CD4-positive, alpha-beta T cell treated with Interleukin-1 beta for 1 hour (primary cell): ENCODE measurements at regions not wholly inside any gene's neighbourhood (a gene's known extent, or its start where the extent isn't known, plus 50 kb on each side); places are given as distances from the start of the nearest gene placed in this dataset.
"Not testable (repeated sequence)": the region's sequence is repeated elsewhere in the genome, so short reads cannot be mapped to it uniquely, and the experiment has no call there.

Experiments used
- DNase-seq, 2 donors: peaks; one replicate each; pipeline ENCODE4 v3.0.0-alpha.2; 2020 to 2022

GRCh38 chr7:97381815-97382554 is 264.5 kb downstream of the SDHAF3 start:
- no peak for DNase-seq

GRCh38 chr7:97390052-97390451 is 272.6 kb downstream of the SDHAF3 start:
- DNase-seq: no peak

- no peak for DNase-seq
Measured at GRCh38 chr7:97390915-97391593, 273.6 kb downstream of the SDHAF3 start.

GRCh38 chr7:97401398-97401797 is 283.9 kb downstream of the SDHAF3 start:
- DNase-seq: no peak

GRCh38 chr7:97405835-97406234 is 288.3 kb downstream of the SDHAF3 start:
- DNase-seq: no peak

- no peak for DNase-seq
Measured at GRCh38 chr7:97407106-97407505, 289.6 kb downstream of the SDHAF3 start.

- no peak for DNase-seq
Measured at GRCh38 chr7:97409346-97409745, 291.8 kb downstream of the SDHAF3 start.

- no peak for DNase-seq
Measured at GRCh38 chr7:97418312-97418711, 300.8 kb downstream of the SDHAF3 start.

GRCh38 chr7:97419898-97420297 is 302.4 kb downstream of the SDHAF3 start:
- DNase-seq: no peak

GRCh38 chr7:97421307-97421930 is 303.9 kb downstream of the SDHAF3 start:
- no peak for DNase-seq

GRCh38 chr7:97422046-97422445 is 304.5 kb downstream of the SDHAF3 start:
- no peak for DNase-seq

- no peak for DNase-seq
Measured at GRCh38 chr7:97430006-97430405, 301.9 kb upstream of the TAC1 start.

- no peak for DNase-seq
Measured at GRCh38 chr7:97439637-97440214, 292.2 kb upstream of the TAC1 start.

GRCh38 chr7:97446361-97446760 is 285.5 kb upstream of the TAC1 start:
- no peak for DNase-seq

GRCh38 chr7:97449448-97449847 is 282.4 kb upstream of the TAC1 start:
- not testable (repeated sequence) for DNase-seq

- DNase-seq: no peak
Measured at GRCh38 chr7:97450516-97450915, 281.4 kb upstream of the TAC1 start.

GRCh38 chr7:97454636-97455035 is 277.2 kb upstream of the TAC1 start:
- DNase-seq: no peak

GRCh38 chr7:97457054-97457453 is 274.8 kb upstream of the TAC1 start:
- DNase-seq: no peak

- DNase-seq: no peak
Measured at GRCh38 chr7:97460433-97460832, 271.5 kb upstream of the TAC1 start.

- DNase-seq: no peak
Measured at GRCh38 chr7:97461596-97461995, 270.3 kb upstream of the TAC1 start.

- no peak for DNase-seq
Measured at GRCh38 chr7:97466071-97466470, 265.8 kb upstream of the TAC1 start.

- DNase-seq: no peak
Measured at GRCh38 chr7:97466999-97467740, 264.7 kb upstream of the TAC1 start.

- DNase-seq: no peak
Measured at GRCh38 chr7:97468493-97468892, 263.4 kb upstream of the TAC1 start.
